Neural crest cell (in vitro differentiated cells): ENCODE measurements at regions not wholly inside any gene's neighbourhood (a gene's known extent, or its start where the extent isn't known, plus 50 kb on each side); places are given as distances from the start of the nearest gene placed in this dataset.

Source experiments
- DNase-seq: peaks from one replicate; pipeline ENCODE4 v3.0.0; 2021; ENCODE audit warnings: low read depth, mixed read lengths, low spot score
- H3K27ac Mint-ChIP-seq: one replicate; pipeline ENCODE4 v1.8.0; 2021; ENCODE audit warnings: mild to moderate bottlenecking, mixed read lengths; ENCODE audit not compliant: unreplicated experiment
- H3K27me3 Mint-ChIP-seq: 2 replicates; pipeline ENCODE4 v1.8.0; 2021; ENCODE audit warnings: low read depth, mild to moderate bottlenecking, mixed read lengths
- H3K36me3 Mint-ChIP-seq: 2 replicates; pipeline ENCODE4 v1.8.0; 2021; ENCODE audit warnings: low read depth, mild to moderate bottlenecking, mixed read lengths
- H3K4me1 Mint-ChIP-seq: 2 replicates; pipeline ENCODE4 v1.8.0; 2021; ENCODE audit warnings: mixed read lengths
- H3K4me3 Mint-ChIP-seq: one replicate; pipeline ENCODE4 v1.8.0; 2021; ENCODE audit warnings: mild to moderate bottlenecking, mixed read lengths
- H3K9me3 Mint-ChIP-seq: 2 replicates; pipeline ENCODE4 v1.8.0; 2021; ENCODE audit warnings: mixed read lengths
- TF ChIP-seq, protein P1 (sequence below): fragments of 200-600 bp; sonication (generic); conservative IDR thresholded peaks from 2 replicates; pipeline ENCODE4 v1.5.0; 2021; ENCODE audit warnings: antibody characterized with exemption, mild to moderate bottlenecking

- no peak overlapping the region for H3K4me3 Mint-ChIP-seq
- no peaks in the 10 kb centered on the region for H3K9me3 Mint-ChIP-seq
- H3K27ac Mint-ChIP-seq, result peak overlapping the region; percentile 68
- no peak for DNase-seq
- H3K4me1 Mint-ChIP-seq, result peaks cover 29% of the 10 kb centered on the region
- no peaks in the 10 kb centered on the region for H3K27me3 Mint-ChIP-seq
- peaks cover 3% of the 10 kb centered on the region for H3K36me3 Mint-ChIP-seq
- TF ChIP-seq, protein P1, sequence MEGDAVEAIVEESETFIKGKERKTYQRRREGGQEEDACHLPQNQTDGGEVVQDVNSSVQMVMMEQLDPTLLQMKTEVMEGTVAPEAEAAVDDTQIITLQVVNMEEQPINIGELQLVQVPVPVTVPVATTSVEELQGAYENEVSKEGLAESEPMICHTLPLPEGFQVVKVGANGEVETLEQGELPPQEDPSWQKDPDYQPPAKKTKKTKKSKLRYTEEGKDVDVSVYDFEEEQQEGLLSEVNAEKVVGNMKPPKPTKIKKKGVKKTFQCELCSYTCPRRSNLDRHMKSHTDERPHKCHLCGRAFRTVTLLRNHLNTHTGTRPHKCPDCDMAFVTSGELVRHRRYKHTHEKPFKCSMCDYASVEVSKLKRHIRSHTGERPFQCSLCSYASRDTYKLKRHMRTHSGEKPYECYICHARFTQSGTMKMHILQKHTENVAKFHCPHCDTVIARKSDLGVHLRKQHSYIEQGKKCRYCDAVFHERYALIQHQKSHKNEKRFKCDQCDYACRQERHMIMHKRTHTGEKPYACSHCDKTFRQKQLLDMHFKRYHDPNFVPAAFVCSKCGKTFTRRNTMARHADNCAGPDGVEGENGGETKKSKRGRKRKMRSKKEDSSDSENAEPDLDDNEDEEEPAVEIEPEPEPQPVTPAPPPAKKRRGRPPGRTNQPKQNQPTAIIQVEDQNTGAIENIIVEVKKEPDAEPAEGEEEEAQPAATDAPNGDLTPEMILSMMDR, result no peak
These were observed 378.4 kb upstream of the PIK3C3 start for GRCh38 chr18:41576643-41577042.

GRCh38 chr18:41569867-41570266 lies 385.2 kb upstream of the PIK3C3 start:
- TF ChIP-seq, protein P1, result no peak
- DNase-seq, result no peak
- Mint-ChIP-seq H3K36me3 (peaks cover 6% of the 10 kb centered on the region), H3K27ac (no peak overlapping the region), H3K4me3 (no peak overlapping the region), H3K27me3 (no peaks in the 10 kb centered on the region), H3K9me3 (no peaks in the 10 kb centered on the region), H3K4me1 (no peaks in the 10 kb centered on the region)

GRCh38 chr18:41561961-41562360 lies 393.1 kb upstream of the PIK3C3 start:
- Mint-ChIP-seq H3K4me3 (no peak overlapping the region), H3K36me3 (peaks cover 9% of the 10 kb centered on the region), H3K27ac (no peak overlapping the region), H3K4me1 (no peaks in the 10 kb centered on the region), H3K27me3 (no peaks in the 10 kb centered on the region), H3K9me3 (no peaks in the 10 kb centered on the region)
- no peak for DNase-seq
- TF ChIP-seq, protein P1, result no peak

GRCh38 chr18:41558715-41559114 lies 396.3 kb upstream of the PIK3C3 start:
- H3K27ac Mint-ChIP-seq, result no peak overlapping the region
- DNase-seq, result no peak
- TF ChIP-seq, protein P1, result no peak
- peaks cover 4% of the 10 kb centered on the region for H3K36me3 Mint-ChIP-seq
- H3K9me3 Mint-ChIP-seq, result no peaks in the 10 kb centered on the region
- H3K27me3 Mint-ChIP-seq, result no peaks in the 10 kb centered on the region
- no peak overlapping the region for H3K4me3 Mint-ChIP-seq
- no peaks in the 10 kb centered on the region for H3K4me1 Mint-ChIP-seq

GRCh38 chr18:41553716-41554115 lies 401.3 kb upstream of the PIK3C3 start:
- no peaks in the 10 kb centered on the region for H3K27me3 Mint-ChIP-seq
- H3K4me1 Mint-ChIP-seq, result no peaks in the 10 kb centered on the region
- H3K27ac Mint-ChIP-seq, result no peak overlapping the region
- H3K9me3 Mint-ChIP-seq, result no peaks in the 10 kb centered on the region
- H3K4me3 Mint-ChIP-seq, result no peak overlapping the region
- TF ChIP-seq, protein P1, result no peak
- no peak for DNase-seq
- no peaks in the 10 kb centered on the region for H3K36me3 Mint-ChIP-seq
